Lower leg skin (tissue), 4 donors: ENCODE measurements at regions not wholly inside any gene's neighbourhood (a gene's known extent, or its start where the extent isn't known, plus 50 kb on each side); places are given as distances from the start of the nearest gene placed in this dataset.

Experiments
- DNase-seq, 2 donors: peaks; one replicate each; pipeline ENCODE4 v3.0.0-alpha.2; 2019; ENCODE audit warnings: low spot score in 2 of 2
- H3K4me3 ChIP-seq: fragments of 200-600 bp; sonication (generic); 2 replicates; pipeline ENCODE4 v1.5.1; 2017; ENCODE audit warnings: mild to moderate bottlenecking, low read depth; ENCODE audit not compliant: poor library complexity, severe bottlenecking
- POLR2A ChIP-seq, 2 donors: fragments of 450-650 bp; IDR thresholded peaks; one replicate each; pipeline ENCODE4 v1.6.1; 2016 to 2017; ENCODE audit warnings: antibody characterized with exemption in 2 of 2, mild to moderate bottlenecking in 1 of 2, moderate library complexity in 1 of 2
- WGBS, 2 donors: methylation state at CpG; one replicate each; pipeline ENCODE4 v1.1.5; 2018; 5-methylcytosine and 5-hydroxymethylcytosine counted together
- intact Hi-C: fragments of 100-400 bp; cut with DNase I; formaldehyde crosslinking; loops from one replicate; pipeline ENCODE4 v1.15.0; 2023; ENCODE audit warnings: low total_unique reads
- TF ChIP-seq, protein P1 (sequence below), 3 donors: fragments of 450-650 bp; IDR thresholded peaks; one replicate each; pipeline ENCODE4 v1.5.1; 2016; ENCODE audit warnings: antibody characterized with exemption in 3 of 3, mild to moderate bottlenecking in 3 of 3, moderate library complexity in 2 of 3

DNA sequence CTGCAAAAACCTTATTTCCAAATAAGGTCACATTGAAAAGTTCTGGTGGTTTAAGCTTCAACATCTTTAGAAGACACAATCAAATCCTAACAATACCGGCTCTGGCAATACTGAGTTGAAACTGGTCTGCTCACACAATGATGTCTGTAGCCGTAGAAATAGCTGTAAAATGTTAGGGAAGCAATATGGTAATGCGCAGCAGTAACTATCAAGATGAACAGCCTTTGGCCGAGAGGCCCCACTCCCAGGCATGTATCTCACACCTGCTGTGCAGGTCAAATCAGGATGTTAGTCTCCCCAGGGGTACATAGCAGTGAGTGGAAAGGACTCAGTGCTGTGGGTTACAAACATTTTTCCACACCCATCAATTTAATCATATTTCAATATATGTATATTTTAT, 207.1 kb downstream of the KATNAL1 start:
- no peak overlapping the region for H3K4me3 ChIP-seq
- TF ChIP-seq, protein P1, sequence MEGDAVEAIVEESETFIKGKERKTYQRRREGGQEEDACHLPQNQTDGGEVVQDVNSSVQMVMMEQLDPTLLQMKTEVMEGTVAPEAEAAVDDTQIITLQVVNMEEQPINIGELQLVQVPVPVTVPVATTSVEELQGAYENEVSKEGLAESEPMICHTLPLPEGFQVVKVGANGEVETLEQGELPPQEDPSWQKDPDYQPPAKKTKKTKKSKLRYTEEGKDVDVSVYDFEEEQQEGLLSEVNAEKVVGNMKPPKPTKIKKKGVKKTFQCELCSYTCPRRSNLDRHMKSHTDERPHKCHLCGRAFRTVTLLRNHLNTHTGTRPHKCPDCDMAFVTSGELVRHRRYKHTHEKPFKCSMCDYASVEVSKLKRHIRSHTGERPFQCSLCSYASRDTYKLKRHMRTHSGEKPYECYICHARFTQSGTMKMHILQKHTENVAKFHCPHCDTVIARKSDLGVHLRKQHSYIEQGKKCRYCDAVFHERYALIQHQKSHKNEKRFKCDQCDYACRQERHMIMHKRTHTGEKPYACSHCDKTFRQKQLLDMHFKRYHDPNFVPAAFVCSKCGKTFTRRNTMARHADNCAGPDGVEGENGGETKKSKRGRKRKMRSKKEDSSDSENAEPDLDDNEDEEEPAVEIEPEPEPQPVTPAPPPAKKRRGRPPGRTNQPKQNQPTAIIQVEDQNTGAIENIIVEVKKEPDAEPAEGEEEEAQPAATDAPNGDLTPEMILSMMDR (IDR thresholded peaks at IDR 0.05) = no peak
- TF ChIP-seq POLR2A (IDR thresholded peaks at IDR 0.05) = no peak
- no peak for DNase-seq
- 91 to 94% methylated on average over 4 of the region's 4 CpGs for WGBS, 2 donors
- intact Hi-C loops = no loop called here

DNA sequence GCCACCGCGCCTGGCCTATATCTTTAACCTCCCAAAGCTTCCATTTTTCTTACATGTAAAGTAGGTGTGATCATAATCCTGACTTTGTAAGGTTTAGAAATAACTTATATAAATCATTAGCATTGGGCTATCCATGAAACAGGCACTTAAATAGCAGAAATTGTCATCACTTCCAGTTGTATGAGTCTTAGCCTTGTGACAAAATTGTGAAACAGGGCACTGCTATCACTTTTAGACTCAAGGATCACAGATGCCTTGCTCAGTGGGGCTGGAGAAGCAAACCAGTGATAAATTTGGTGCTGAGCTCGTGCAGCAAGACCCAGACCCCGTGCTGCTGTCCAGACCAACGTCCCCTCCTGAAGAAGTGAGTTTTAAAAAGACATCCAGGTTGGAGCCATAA, 209.7 kb downstream of the KATNAL1 start:
- H3K4me3 ChIP-seq = no peak overlapping the region
- WGBS, 2 donors = 72 to 91% methylated on average over 5 of the region's 5 CpGs
- no peak for DNase-seq
- intact Hi-C loops = no loop called here
- TF ChIP-seq, protein P1 (IDR thresholded peaks at IDR 0.05) = no peak

DNA sequence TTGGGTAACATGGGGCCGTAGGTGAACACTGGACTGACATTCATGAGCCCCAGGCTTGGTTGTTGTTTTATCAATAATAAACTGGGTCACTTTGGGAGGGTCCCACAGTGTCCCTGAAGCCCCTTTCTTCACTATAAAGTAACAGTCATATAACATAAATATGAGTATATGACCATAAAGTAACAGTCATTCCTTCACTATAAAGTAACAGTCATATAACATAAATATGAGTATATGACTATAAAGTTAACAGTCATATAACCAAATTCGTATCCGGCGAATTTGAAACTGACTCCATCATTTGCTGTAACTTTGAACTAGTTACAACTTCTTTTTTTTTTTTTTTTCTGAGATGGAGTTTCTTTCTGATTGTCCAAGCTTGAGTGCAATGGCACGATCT, 210.3 kb downstream of the KATNAL1 start:
- TF ChIP-seq, protein P1 (IDR thresholded peaks at IDR 0.05) = no peak
- TF ChIP-seq POLR2A (IDR thresholded peaks at IDR 0.05) = no peak
- intact Hi-C loops = no loop called here
- no peak overlapping the region for H3K4me3 ChIP-seq
- DNase-seq = no peak
- 93 to 97% methylated on average over 5 of the region's 5 CpGs for WGBS, 2 donors

DNA sequence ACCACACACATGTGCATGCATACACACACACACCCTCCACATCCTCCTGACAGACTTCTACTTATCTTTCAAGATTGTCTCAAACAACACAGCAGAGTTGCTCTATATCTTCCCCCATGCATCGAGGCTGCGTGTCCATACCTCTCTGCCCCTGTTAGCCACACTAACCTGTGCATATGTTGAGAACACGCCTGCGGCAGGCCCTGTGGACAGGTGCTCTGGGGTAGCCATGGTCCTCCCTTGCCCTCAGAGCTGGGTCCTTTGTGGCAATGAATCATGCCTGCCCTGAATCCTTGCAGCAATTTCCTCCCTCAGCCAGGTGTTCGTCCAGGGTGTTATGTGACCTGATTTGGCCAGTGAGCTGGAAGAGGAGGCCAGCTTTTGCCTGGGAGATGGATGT, 213.3 kb downstream of the KATNAL1 start:
- no peak for TF ChIP-seq POLR2A (IDR thresholded peaks at IDR 0.05)
- TF ChIP-seq, protein P1 (IDR thresholded peaks at IDR 0.05) = no peak
- intact Hi-C loops = no loop called here
- H3K4me3 ChIP-seq = no peak overlapping the region
- no peak for DNase-seq
- 92 to 95% methylated on average over 5 of the region's 5 CpGs for WGBS, 2 donors

DNA sequence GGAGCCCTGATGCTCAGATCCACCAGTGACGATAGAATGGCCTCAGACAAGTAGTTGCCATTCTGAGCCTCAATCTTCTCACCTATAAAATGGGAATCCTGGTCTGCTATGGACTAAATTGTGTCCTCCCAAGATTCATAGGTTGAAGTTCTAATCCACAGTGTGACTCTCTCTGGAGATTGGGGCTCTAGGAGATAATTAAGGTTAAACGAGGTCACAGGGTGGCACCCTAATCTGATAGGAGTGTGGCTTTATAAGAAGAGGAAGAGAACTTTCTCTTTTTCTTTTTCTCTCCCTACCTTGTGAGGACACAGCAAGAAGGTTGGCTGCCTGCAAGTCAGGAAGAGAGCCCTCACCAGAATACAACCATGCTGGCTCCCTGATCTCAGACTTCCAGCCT, 214.1 kb downstream of the KATNAL1 start:
- intact Hi-C loops = no loop called here
- no peak overlapping the region for H3K4me3 ChIP-seq
- no peak for TF ChIP-seq POLR2A (IDR thresholded peaks at IDR 0.05)
- TF ChIP-seq, protein P1 (IDR thresholded peaks at IDR 0.05) = no peak
- WGBS, 2 donors = 82 to 98% methylated on average over 2 of the region's 2 CpGs
- DNase-seq = no peak

DNA sequence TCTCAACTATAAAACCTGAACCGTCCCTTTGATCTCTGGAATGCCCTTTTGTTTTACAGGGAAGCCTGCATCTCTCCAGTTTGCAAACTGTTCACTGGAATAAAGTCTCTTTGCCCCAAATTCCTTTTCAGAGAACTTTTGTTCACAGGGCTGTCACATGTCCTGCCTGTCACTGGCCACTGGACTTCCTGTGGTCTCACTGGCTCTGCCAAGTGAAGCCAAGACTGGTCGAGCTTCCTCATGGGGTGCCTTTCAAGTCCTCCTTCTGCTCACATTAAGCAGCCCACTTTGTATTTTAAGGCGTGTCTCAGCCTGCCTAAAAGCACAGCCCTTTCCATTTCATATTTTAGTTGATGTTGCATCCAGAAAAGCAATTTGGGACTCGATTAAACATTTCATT, 215.7 kb downstream of the KATNAL1 start:
- no peak for TF ChIP-seq POLR2A (IDR thresholded peaks at IDR 0.05)
- TF ChIP-seq, protein P1 (IDR thresholded peaks at IDR 0.05) = no peak
- H3K4me3 ChIP-seq = no peak overlapping the region
- WGBS, 2 donors = 59 to 66% methylated on average over 4 of the region's 4 CpGs
- intact Hi-C loops = no loop called here
- DNase-seq = no peak
